Dermis microvascular lymphatic vessel endothelial cell (primary cell): ENCODE measurements at regions not wholly inside any gene's neighbourhood (a gene's known extent, or its start where the extent isn't known, plus 50 kb on each side); places are given as distances from the start of the nearest gene placed in this dataset.

Experiments used
- DNase-seq, 2 donors: peaks; one replicate each; pipeline versions ENCODE4 v3.0.0 to v3.0.0-alpha.2; 2010; ENCODE audit warnings: low read depth in 2 of 2

DNA sequence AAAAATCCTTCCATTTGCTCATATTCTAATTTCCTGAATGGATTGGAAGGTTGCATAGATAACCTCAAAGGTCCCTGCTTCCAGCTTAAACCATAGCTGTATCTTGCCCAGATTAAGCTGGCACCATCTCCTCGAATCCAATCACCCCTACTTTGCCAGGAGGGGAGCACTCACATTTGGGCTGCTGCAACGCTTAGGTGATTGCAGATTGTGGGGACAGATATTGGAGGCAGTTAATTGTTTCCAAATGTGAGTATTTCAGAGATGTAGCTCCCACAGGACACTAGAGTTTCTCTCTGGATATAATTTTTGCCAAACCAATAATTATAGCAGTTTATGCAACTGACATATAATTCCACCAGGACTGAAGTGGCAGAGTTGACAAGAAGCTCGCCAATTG lies 53.5 kb upstream of the ACSL1 start:
- no peak for DNase-seq

DNA sequence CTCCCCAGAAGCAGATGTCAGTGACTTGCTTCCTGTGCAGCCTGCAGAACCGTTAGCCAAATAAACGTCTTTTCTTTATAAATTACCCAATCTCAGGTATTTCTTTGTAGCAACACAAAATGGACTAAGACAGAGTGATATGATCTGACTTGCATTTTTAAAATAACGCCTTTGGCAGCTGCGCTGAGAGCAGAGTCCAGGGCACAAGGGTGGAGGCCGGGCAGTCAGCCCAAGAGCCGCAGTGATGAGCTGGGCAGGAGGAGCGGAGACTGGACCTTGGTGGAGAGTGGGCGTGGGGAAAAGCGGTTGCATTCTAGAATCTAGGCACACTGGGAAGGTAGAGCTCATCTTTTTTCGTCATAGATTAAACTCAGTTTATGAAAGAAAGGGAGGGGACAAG lies 56.5 kb upstream of the ACSL1 start:
- DNase-seq: no peak

DNA sequence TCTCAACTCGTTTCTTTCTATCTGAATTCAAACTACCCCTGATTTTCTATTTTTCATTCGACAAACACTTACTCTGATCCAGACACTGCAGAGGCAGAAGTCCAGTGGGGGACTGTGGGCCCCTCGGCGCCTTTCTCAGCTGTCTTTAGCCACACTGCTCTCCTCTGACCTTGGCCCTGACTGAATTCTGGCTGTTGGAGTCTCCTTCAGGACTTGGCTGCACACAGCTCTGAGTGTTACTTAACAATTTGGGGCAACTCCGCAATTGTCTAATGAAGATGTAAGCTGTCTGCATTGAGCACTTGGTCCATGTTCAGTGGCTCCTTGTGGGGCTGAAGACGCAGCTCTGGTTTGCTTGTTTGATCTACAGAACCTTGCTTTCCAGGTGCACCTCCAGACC lies 57.3 kb upstream of the ACSL1 start:
- no peak for DNase-seq

DNA sequence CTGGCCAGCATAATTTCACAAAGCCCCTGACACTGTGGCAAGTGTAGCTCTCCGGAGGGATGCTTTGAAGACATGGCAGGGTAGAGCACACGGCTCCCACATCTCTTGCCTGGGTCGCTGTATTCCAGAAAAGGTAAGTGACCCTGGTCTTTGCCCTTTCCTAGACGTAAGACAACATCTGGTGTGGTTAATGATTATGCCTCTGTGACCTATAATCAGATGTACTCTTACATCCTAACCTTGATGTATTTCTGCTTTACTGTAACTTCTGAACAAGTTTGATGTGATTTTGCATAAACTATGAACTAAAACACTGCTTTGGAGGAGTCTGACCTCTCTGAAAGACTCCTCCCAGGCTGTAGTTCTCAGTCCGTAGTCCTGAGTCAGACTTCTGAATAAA lies 59.1 kb upstream of the ACSL1 start:
- no peak for DNase-seq

DNA sequence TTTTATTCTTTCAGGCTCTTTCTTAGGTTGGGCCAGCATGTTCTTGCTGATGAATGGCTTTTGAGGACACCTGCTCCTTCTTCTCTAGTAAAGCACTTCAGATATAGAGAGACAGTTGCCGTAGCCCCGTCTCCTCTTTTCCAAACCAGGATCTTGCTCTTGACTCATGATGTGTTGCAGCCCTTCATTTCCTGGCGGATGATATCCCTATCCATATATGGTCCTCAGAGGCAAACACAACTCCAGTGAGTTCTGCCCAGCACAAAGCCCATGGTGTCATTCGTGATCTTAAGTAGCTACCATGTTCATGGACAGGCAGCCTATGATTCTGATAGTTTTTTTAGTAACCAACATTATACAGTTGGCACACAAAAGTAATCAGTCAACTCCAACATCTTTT lies 59.8 kb upstream of the ACSL1 start:
- no peak for DNase-seq

DNA sequence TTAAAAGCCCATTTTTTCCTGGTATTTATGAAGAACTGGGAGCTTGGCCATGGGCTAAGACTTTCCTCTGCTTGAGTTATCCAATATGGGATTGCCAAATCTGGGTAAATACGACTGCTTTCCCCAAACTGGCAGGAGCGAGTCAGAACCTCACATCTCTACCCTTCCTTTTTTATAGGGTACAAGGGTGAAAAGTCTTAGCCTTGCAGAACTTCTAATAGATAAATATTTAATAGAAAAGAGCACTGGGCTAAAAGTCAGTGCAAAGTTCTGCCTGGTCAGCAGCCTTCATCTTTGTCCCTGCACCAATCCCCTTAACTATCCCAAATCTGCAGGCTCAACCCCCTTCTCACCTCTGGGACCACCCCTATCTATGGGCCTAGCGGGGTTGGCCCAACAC lies 61.6 kb upstream of the ACSL1 start:
- no peak for DNase-seq

DNA sequence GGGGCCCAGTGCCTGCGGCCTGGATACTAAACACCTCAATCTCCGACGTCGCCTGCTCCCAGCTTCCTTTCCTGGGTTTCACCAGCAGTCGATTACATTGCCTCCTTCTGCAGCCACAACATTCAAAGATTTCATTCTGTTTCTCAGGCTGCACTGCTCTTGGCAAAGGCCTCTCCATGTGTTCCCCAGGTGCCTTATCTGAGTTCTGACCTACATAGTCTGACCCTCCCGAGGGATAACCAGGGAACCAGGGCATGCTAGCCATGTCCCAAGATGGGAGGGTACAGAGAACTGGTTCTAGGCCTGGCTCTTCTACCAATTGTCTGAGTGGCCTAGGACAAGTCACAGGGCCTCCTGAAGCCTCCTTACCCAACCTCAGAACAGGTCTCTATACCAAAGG lies 62.2 kb upstream of the ACSL1 start:
- no peak for DNase-seq

DNA sequence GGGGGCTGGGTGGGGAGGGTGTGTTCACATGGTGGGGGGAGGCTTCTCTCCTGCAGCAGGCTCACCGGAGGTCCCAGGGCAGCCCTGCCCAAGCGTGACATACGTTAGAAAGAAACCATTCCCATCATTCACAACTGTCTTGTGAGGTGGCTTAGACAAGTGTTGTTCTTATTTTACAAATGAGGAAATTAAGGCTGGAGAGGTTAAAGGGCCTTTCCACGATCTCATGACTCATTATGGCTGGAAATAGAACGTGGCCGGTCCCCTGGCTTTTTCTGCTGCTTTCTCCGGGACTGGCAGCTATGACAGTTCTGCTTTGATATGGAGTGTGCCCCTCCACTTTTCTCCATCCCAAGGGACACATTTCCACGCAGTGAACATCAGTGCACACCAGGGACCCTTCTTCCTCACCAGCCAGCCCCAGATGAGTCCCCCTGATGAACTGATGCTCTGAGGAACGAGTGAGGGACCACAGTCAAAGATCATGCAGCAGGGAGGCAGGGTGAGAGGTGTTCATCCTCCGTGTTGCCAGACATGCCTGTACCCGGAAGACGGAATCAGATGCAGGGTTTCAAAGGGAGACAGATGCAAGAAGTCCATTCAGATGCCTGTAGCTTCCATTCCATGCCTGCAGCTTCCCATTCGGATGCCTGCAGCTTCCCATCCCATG lies 64.0 kb upstream of the ACSL1 start:
- no peak for DNase-seq

DNA sequence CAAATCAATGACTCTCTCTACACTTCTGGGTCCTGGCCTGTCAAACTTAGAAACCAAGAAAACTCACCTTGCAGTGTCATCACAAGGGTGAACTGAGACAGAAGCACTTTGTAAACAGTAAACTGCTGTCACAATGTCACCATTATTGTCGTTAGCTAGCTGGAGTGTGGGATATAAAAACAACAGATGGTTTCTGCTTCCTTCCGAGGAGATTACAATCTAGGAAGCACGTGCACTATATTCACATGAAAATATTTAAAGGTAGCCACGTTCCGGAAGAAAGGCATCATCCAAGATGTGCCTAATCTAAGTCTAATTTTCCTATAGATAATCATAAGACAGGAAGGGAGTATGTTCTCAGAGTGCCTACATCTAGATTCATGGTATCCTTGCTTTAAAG lies 64.7 kb upstream of the ACSL1 start:
- no peak for DNase-seq

DNA sequence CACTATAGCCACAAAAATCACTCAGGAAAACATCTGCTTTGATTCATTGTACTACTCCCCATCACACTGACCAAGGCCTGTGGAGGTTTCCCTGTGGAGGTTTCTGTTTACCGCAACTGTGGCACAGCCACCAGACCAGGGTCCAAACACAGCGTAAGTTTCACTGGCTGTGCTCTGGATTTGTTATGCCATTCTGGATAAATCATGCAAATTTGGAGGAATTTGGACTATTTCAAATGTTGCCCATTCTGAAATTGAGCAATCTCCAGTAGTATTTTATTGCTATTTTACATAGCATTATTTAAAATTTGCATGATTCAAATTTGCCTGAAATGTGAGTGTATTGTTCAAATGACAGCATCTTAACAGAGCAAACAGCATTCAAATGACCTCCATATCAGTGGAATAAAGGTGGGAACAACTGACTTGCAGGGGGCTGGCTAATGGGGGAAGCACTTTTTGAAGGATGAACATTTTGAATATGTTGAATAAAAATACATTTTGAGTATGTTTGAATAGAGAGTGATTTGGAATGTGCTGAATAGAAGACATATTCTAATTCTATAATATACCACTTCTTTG lies 66.1 kb upstream of the ACSL1 start:
- no peak for DNase-seq

DNA sequence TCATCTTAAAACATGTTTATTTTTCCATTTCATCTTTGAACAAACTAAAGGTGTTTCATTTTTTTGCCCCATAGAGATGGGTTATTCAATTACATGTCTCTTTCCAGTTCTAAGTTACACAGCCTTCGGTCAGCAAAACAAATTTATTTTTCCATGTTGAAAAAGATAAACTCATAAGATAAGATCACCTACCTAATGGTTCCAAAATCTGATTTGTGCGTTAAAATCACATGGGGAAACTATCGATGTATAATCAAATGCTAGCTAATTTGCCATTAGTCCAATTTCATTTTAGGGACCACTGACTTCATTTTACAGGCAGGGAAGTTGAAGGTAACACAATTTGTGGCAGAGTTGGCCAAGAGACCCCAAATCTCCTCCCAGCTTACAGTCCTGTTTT lies 67.2 kb upstream of the ACSL1 start:
- DNase-seq: no peak

DNA sequence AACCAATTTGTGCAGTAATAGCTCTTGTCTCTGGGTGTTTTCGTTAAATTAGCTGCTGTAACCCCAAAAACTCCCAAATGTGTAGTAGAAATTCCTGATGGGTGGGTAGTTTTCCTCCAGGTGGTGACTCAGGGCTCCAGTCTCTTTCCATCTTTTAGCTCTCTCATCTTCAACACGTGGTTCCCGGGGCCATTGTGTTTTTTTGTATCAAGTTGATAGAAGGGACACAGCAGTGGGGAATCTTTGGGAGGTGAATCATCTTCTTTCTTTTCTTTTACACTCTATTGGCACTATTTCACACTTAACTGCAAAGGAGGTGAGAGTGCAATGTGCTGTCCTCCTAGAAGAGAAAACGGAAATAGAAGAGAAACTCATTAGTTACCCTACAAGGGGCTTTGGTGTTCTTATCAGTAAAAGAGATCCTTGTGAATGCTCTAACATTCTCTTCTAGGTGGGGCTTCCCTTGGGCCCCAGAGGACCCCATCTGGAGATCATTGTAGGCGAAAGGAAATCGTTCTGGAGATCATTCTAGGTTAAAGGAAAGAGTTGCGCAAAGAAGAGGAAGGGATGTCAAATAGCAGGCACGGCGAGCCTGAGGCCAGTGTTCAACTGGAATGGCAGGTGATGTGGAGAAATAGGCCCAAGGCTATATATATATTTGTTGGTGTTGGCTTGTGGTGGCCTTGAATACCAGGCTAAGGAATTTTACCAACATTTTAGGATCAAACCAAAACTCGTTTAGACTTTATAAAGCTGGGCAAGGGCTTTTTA lies 68.2 kb upstream of the ACSL1 start:
- no peak for DNase-seq

DNA sequence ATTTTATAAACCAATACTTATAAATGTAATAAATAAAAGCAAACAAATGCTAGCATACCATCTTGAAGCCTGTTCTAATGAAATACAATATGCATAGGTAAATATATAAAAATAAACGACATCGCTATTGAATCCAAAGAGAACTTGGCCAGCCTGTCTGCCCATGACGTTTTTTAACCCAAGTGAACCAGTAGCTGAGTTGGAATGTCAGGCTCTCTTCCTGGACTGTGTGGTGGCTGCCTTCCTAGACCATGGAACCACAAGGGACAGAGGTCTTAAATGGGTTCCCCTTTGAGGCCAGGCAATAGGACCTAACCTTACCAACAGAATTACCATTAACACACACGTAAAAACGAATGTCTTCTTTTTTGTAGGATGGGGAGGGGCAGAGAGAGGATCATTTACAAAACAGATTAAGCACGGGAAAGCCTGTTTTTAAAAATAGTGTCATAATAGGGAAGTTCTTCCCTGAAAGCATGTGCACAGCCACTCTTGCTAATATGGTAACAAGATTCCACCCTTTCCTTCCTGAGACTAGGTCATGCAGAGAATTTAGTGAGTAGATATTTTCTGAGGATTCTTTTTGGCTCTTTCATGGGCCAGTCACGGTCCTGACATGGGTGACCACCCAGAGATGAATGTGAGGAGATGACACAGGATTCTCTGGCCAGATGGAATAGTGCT lies 69.4 kb upstream of the ACSL1 start:
- no peak for DNase-seq

DNA sequence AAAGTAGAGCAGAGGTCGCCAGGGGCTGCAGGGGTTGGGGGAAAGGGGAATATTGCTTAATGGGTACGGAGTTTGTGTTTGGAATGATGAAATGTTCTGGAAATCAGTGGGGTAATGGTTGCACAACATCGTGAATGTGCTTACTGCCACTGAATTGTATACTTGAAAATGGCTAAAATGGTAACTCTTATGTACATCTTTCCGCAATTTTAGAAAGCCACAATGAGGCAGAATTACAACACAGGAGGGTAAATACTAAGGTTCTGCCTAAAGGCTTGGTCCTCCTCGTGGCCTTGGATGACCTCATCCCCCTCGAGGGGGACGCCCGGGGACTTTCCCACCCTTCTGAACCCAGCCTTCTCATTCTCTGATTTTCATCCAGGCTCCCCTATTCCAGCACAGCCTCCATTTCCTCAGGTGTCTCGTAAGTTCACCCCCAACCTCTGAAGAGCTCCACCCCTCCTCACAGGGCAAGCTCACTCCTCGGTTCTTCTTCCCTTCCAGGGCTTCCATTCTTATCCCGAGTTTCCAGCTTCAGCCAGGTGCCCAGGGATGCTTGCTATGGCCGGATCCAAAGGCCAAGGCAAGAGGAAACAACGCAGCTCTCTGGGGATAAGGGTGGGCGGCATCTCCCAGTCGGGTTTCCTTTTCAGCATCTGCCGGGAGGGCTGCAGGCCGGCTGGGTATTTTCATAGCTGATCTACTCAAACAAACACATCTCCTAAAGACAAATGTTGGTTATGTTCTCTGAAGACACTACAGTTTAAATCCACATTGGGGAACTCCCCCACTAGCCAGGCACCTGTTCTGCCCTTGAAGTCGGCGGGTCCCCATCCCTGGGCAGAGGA lies 71.3 kb upstream of the ACSL1 start:
- DNase-seq: no peak

DNA sequence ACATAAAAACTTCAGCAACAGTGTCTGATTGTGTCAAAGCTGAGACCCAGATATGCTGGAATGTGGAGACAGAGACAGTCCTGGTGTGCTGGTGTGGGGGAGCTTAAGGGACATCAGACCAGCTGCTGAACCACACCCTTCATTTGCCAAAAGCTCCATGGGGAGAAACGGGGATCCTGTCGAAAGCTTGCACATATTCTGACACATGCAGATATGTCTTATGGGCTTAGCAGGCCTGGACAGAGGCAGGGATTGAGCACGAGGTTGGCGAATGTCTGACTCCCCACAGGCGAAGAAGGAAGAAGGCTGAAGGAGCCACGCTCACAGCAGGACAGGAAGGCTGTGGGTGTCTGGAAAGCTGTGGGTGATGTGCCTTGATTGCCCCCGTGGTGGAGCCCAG lies 72.1 kb upstream of the ACSL1 start:
- no peak for DNase-seq

DNA sequence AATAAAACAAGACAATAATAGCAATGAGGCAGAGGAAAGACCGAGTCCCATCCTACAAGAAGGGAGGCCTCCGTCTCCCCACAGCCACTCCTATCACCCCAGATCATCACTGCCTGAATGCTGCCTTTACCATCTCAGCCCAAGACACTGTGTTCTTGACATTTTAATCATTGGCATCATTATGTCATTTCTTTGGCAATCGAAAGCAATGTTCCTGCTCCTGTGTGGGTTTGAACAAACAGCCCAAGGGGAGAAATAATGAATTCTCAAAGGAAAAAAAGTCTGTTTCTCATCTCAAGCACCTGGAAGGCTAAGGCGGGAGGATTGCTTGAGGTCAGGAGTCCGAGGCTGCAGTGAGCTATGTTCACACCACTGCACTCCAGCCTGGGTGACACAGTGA lies 73.0 kb upstream of the ACSL1 start:
- DNase-seq: no peak

DNA sequence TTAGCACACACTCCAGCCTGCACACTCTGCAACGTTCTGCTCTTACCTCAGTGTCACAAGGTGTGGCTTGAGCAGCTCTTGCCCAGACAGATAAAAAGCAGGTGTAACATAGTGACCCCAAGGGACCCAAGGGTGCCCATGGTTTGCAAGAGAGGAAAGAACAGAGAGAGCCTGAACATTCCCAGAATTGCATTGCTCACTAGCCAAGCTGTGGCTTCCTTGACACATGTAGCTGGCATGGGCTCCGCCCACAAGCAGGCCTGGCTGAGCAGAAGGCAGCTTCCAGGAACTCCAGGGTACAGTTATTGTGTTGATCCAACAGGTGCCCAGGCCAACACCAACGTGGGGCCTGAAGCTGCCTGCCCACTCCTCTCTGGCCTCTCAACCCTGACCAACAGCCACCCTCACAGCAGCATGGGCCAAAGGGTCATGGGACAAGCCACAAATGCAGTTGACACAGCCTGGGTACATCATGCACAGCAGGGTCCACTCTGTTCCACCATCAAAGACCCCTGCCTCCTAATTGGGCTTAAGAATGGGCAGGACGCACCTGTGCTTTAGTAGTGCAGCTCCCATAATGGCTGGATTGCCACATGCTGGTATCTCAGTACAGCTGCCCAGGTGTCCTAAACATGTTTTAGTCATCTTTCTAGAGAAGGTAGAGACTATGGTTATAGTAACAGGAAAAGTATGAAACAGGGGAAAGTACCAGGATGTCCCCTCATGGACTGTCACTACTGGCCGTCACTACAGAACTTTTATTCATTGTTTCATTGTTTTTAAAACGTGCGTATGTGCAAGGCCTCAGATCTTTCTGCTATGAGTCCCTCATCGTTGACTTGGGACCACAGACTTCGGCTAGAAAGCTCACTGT lies 73.7 kb upstream of the ACSL1 start:
- no peak for DNase-seq

DNA sequence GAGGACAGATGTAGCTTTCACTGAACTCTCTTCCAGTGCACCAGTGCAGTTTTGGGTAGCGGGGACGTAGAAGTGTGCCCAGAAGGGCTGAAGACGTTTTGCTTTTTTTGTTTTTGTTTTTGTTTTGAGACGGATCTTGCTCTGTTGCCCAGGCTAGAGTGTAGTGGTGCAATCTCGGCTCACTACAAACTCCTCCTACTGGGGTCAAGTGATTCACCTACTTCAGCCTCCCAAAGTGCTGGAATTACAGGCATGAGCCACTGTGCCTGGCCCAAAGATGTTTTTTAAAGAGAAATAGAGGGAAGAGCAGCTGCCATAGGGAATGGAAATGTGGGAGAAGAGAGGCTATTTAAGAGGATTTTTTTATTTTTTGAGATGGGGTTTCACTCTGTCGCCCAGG lies 74.4 kb upstream of the ACSL1 start:
- no peak for DNase-seq

DNA sequence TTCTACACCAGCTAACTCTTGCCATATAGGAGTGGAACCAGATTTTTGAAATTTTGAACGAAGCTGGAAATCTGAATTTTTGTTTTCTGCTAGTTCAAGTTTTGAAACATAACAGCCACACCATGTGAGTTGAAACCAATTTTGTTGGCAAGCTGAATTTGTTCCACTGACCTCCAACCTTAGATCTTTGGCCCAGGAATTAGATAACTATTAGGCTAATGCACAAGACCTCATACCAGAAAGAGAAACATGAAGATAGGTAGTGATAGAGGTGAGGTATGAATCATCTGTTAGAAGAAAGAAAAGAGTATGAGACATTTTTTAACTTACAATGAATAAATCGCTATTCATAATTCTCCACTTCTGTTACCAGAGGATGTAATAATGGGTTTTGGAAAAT lies 76.8 kb upstream of the ACSL1 start:
- no peak for DNase-seq

DNA sequence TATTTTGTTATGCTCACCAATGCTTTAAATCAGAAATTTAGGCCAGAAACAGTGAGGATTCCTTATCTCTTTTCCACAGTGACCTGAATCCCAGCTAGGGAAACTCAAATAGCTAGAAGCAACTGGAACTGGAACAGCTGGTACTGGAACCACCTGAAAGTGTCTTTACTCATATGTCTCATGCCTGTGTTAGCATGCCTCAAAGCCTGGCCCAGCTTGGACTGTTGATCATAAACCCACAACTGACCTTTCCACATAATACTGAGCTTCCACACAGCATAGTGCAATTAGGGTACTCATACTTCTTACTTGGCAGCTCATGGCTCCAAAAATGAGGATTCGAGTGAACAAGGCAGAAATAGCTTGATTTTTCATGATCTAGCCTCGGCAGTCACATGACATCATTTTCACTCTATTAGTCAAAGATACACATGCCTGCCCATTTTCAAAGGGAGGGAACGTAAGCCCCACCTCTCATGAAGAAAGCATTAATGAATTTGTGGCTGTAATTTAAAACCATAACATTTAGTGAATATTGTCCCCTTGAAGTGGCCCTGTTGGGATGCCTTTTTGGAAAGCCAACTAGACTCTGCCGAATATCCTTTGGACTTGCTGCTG lies 80.8 kb upstream of the ACSL1 start:
- DNase-seq: no peak
